ENCODE measurements at regions not wholly inside any gene's neighbourhood (a gene's known extent, or its start where the extent isn't known, plus 50 kb on each side); places are given as distances from the start of the nearest gene placed in this dataset.
A peak's percentile ranks its signal among the peaks of the same experiment; 100 is the strongest.

- peaks cover 30% of the 10 kb centered on the region for H3K27me3 Mint-ChIP-seq (ENCODE audit: insufficient read depth)
Measured at GRCh38 chr1:204771358-204771757, 85.8 kb upstream of the LRRN2 start.

DNA sequence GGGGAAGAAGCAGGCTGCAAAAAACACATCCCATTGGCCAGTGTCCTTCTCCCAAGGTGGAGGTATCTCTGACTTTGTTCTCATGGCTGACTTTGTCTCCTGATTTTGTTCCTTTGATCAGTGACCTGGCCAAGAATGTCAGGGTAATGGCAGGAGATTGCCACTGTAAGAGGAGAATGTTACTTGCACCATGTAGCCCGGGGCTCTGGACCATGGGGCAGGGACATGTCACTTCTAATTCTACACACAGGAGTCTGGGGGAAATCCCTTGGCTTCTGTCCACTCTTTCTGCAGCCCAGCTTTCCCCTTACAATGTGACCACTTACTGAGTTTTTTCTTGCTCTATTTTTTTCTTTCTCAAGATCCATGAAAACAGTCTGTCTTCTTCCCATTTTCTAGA lies 87.7 kb upstream of the LRRN2 start:
- no peak for DNase-seq
- Histone ChIP-seq H3K36me3 (ENCODE audit: control insufficient read depth, insufficient read depth, low read length) (no peaks in the 10 kb centered on the region), H3K4me1 (ENCODE audit: control insufficient read depth, insufficient read depth, low read length) (no peaks in the 10 kb centered on the region), H3K4me3 (ENCODE audit: low read length) (no peak overlapping the region), H3K9me3 (ENCODE audit: control insufficient read depth, low read length) (no peaks in the 10 kb centered on the region), H3K27ac (ENCODE audit: low read depth, low read length) (no peak overlapping the region), H3K27me3 (ENCODE audit: control insufficient read depth, insufficient read depth, low read length, poor library complexity, severe bottlenecking) (no peaks in the 10 kb centered on the region), H3K9ac (ENCODE audit: extremely low read depth, low read length, poor library complexity, severe bottlenecking) (no peak overlapping the region)
- no peak for TF ChIP-seq CTCF (conservative IDR thresholded peaks at IDR 0.05)
- H3K27ac Mint-ChIP-seq = no peak overlapping the region
- H3K27me3 Mint-ChIP-seq (ENCODE audit: insufficient read depth) = peaks cover 24% of the 10 kb centered on the region
- WGBS, 2 experiments (ENCODE audit: insufficient coverage in 1 of 2, insufficient read length in 1 of 2) = 60 to 88% methylated on average over 1 of the region's 1 CpG
- no peaks in the 10 kb centered on the region for H3K4me1 Mint-ChIP-seq
- no peaks in the 10 kb centered on the region for H3K36me3 Mint-ChIP-seq (ENCODE audit: low read depth)
- peaks cover 6% of the 10 kb centered on the region for H3K9me3 Mint-ChIP-seq
- no peak overlapping the region for H3K4me3 Mint-ChIP-seq

More at GRCh38 chr1:204771358-204771757, 85.8 kb upstream of the LRRN2 start:
- H3K4me3 ChIP-seq (ENCODE audit: low read length) = no peak overlapping the region
- no peak for DNase-seq
- 93 to 96% methylated on average over 5 to 7 of the region's 7 CpGs for WGBS, 2 experiments (ENCODE audit: insufficient coverage in 1 of 2, insufficient read length in 1 of 2)
- no peak overlapping the region for H3K4me3 Mint-ChIP-seq
- H3K9me3 Mint-ChIP-seq = peaks cover 6% of the 10 kb centered on the region
- no peaks in the 10 kb centered on the region for H3K4me1 ChIP-seq (ENCODE audit: control insufficient read depth, insufficient read depth, low read length)
- no peaks in the 10 kb centered on the region for H3K36me3 Mint-ChIP-seq (ENCODE audit: low read depth)
- no peaks in the 10 kb centered on the region for H3K4me1 Mint-ChIP-seq
- no peak overlapping the region for H3K9ac ChIP-seq (ENCODE audit: extremely low read depth, low read length, poor library complexity, severe bottlenecking)
- no peaks in the 10 kb centered on the region for H3K36me3 ChIP-seq (ENCODE audit: control insufficient read depth, insufficient read depth, low read length)
- H3K27ac Mint-ChIP-seq = no peak overlapping the region
- no peaks in the 10 kb centered on the region for H3K9me3 ChIP-seq (ENCODE audit: control insufficient read depth, low read length)
- TF ChIP-seq CTCF (conservative IDR thresholded peaks at IDR 0.05) = no peak
- H3K27ac ChIP-seq (ENCODE audit: low read depth, low read length) = no peak overlapping the region
- H3K27me3 ChIP-seq (ENCODE audit: control insufficient read depth, insufficient read depth, low read length, poor library complexity, severe bottlenecking) = no peaks in the 10 kb centered on the region

GRCh38 chr1:204775546-204775945 lies 90.0 kb upstream of the LRRN2 start:
- H3K4me3 Mint-ChIP-seq = no peak overlapping the region
- 72 to 78% methylated on average over 4 of the region's 4 CpGs for WGBS, 2 experiments (ENCODE audit: insufficient coverage in 1 of 2, insufficient read length in 1 of 2)
- H3K9me3 ChIP-seq (ENCODE audit: control insufficient read depth, low read length) = no peaks in the 10 kb centered on the region
- no peaks in the 10 kb centered on the region for H3K36me3 Mint-ChIP-seq (ENCODE audit: low read depth)
- no peaks in the 10 kb centered on the region for H3K27me3 ChIP-seq (ENCODE audit: control insufficient read depth, insufficient read depth, low read length, poor library complexity, severe bottlenecking)
- H3K27me3 Mint-ChIP-seq (ENCODE audit: insufficient read depth) = peaks cover 8% of the 10 kb centered on the region
- no peak overlapping the region for H3K9ac ChIP-seq (ENCODE audit: extremely low read depth, low read length, poor library complexity, severe bottlenecking)
- H3K36me3 ChIP-seq (ENCODE audit: control insufficient read depth, insufficient read depth, low read length) = no peaks in the 10 kb centered on the region
- H3K27ac Mint-ChIP-seq = no peak overlapping the region
- peaks cover 6% of the 10 kb centered on the region for H3K9me3 Mint-ChIP-seq
- no peak for TF ChIP-seq CTCF (conservative IDR thresholded peaks at IDR 0.05)
- no peaks in the 10 kb centered on the region for H3K4me1 ChIP-seq (ENCODE audit: control insufficient read depth, insufficient read depth, low read length)
- DNase-seq = peak; percentile 54
- H3K4me3 ChIP-seq (ENCODE audit: low read length) = no peak overlapping the region
- no peak overlapping the region for H3K27ac ChIP-seq (ENCODE audit: low read depth, low read length)
- no peaks in the 10 kb centered on the region for H3K4me1 Mint-ChIP-seq
